HFF-Myc (cell line): ENCODE measurements at regions not wholly inside any gene's neighbourhood (a gene's known extent, or its start where the extent isn't known, plus 50 kb on each side); places are given as distances from the start of the nearest gene placed in this dataset.
"Not testable (repeated sequence)": the region's sequence is repeated elsewhere in the genome, so short reads cannot be mapped to it uniquely, and the experiment has no call there.

Experiments used
- DNase-seq: peaks from one replicate; pipeline ENCODE4 v3.0.0-alpha.2; 2011; ENCODE audit warnings: low read depth; ENCODE audit errors: extremely low read depth
- H3K4me3 ChIP-seq: replicated peaks from 2 replicates; pipeline ENCODE4 v1.5.1; 2011; ENCODE audit warnings: low read depth, mild to moderate bottlenecking, control low read depth, low read length
- TF ChIP-seq, protein P1 (sequence below): IDR thresholded peaks from 2 replicates; pipeline ENCODE4 v1.5.1; 2012; ENCODE audit warnings: mild to moderate bottlenecking, low read depth, low read length, control low read depth; ENCODE audit errors: missing control alignments

DNA sequence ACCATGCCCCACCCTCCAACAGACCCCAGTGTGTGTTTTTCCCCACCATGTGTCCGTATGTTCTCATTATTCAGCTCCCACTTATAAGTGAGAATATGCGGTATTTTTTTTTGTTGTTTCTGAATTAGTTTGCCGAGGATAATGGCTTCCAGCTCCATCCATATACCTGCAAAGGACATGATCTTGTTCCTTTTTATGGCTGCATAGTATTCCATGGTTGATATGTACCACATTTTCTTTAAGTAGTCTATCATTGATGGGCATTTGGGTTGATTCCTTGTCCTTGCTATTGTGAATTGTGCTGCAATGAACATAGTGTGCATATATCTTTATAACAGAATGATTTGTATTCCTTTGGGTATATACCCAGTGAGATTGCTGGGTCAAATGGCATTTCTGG is 176.9 kb downstream of the UTRN start:
- TF ChIP-seq, protein P1, sequence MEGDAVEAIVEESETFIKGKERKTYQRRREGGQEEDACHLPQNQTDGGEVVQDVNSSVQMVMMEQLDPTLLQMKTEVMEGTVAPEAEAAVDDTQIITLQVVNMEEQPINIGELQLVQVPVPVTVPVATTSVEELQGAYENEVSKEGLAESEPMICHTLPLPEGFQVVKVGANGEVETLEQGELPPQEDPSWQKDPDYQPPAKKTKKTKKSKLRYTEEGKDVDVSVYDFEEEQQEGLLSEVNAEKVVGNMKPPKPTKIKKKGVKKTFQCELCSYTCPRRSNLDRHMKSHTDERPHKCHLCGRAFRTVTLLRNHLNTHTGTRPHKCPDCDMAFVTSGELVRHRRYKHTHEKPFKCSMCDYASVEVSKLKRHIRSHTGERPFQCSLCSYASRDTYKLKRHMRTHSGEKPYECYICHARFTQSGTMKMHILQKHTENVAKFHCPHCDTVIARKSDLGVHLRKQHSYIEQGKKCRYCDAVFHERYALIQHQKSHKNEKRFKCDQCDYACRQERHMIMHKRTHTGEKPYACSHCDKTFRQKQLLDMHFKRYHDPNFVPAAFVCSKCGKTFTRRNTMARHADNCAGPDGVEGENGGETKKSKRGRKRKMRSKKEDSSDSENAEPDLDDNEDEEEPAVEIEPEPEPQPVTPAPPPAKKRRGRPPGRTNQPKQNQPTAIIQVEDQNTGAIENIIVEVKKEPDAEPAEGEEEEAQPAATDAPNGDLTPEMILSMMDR, result no peak
- no peak for DNase-seq
- no peak overlapping the region for H3K4me3 ChIP-seq

DNA sequence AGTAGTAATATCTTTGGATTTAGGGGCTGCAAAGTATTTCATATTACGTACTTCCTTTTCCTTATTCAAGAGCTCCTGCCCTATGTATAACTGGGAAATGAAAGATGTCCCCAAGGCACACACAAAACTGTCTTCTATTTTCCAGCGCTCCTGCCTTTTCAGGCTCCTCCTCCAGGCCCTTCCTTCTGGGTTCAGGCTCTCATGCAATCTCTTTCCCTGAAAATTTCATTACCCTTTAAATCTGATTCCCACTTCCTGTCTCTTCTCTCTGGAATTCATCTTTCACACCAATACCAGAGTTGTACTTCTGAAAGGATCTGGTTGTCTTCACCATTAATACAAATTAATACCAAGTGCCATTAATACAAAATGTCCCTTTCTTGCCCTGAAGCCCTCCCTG is 181.6 kb downstream of the UTRN start:
- no peak overlapping the region for H3K4me3 ChIP-seq
- no peak for DNase-seq
- TF ChIP-seq, protein P1, result no peak

DNA sequence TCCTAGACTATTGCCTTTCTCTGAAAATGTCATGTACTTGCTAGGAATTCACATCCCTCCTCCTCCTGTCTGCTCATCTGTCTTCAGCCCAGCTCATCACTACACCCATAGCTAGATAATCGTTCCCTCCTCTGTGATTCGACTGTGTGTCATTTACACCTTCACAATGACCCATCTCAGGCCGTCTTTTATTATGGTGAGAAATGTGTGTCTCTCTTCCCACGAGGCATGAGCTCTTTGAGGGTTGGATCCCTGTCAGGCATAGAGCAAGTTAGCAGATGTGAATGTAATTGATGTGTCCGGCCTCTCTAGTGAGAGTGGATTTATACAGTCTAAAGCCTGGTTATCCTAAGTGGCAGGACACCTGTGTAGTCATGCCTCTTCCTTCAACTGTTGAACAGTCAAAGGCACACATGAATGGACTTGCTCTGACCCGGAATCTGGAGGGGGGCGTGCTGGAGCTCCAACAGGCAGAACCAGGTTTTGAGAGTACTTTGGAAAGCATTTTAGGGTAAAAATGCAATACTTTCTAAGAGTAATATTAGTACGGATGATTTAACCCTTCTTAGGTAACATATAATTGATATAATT is 182.1 kb downstream of the UTRN start:
- no peak overlapping the region for H3K4me3 ChIP-seq
- TF ChIP-seq, protein P1, result no peak
- DNase-seq, result no peak

DNA sequence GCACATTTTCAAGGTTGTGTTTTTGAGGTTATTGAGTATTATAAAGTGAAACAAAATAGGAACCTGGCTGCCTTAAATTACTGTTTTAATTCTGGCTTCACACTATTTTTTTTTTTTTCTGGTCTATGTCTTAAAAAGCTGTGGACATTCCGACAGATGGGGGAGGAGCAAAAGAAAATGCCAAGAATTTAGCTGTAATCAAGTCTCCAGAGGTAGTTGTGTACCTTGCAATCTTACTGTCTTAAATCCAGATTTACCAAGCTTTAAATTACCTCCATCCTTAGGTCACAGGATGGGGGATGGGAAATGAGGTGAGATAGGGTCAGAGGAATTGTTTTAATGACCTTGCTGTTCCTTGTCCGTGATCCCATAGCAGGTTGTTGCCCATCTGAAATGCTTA is 182.8 kb downstream of the UTRN start:
- TF ChIP-seq, protein P1, result no peak
- no peak overlapping the region for H3K4me3 ChIP-seq
- no peak for DNase-seq

DNA sequence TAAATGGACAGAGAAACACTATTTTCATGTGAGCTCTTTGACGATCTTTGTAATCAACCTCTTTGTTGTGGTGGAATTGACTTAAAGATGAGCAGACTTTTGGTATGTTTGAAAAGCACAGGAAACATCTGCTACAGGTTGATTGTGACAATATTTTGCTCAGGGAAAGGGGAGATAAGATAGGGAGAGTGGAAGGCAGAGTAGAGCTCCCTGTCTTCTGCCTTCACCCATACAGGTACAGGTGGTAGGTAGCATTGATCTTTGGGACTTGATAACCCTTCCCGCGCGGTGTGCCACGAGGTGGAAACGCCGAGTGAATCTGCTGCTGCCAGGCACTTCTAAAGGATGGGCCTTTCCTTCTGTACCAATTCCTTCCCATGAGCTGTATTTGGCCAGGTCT is 183.6 kb downstream of the UTRN start:
- TF ChIP-seq, protein P1, result no peak
- H3K4me3 ChIP-seq, result no peak overlapping the region
- DNase-seq, result no peak

DNA sequence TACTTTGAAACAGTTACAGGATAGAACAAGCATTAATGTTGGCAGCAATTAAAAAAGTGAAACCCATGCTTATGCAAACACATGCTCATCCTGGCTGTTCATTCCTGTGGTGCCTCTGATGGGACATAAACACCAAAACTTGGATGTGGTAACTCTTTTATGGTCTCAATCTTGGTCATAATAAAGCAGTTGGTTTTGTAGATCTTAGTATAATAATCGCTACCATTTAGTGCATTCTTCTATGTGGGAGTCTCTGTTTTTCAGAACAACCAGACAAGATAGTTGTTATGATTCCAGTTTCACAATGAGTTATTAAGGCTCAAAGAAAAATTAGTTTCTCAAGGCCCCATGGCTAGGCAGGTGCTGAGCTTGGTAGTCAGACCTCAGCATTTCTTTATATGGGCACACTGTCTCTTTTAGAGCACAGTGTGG is 184.0 kb downstream of the UTRN start:
- H3K4me3 ChIP-seq, result no peak overlapping the region
- DNase-seq, result no peak
- TF ChIP-seq, protein P1, result no peak

DNA sequence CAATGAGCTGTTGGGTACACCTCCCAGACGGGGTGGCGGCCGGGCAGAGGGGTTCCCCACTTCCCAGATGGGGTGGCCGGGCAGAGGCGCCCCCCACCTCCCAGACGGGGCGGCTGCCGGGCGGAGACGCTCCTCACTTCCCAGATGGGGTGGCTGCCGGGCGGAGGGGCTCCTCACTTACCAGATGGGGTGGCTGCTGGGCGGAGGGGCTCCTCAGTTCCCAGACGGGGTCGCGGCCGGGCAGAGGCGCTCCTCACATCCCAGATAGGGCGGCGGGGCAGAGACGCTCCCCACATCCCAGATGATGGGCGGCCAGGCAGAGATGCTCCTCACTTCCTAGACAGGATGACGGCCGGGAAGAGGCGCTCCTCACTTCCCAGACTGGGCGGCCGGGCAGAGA is 185.1 kb downstream of the UTRN start:
- DNase-seq, result not testable (repeated sequence)

More for the DNA sequence above, 185.1 kb downstream of the UTRN start:
- H3K4me3 ChIP-seq, result not testable (repeated sequence)
